Tibial nerve (tissue), 3 donors: ENCODE measurements at regions not wholly inside any gene's neighbourhood (a gene's known extent, or its start where the extent isn't known, plus 50 kb on each side); places are given as distances from the start of the nearest gene placed in this dataset.
"Not testable (repeated sequence)": the region's sequence is repeated elsewhere in the genome, so short reads cannot be mapped to it uniquely, and the experiment has no call there.

Experiments
- CTCF ChIP-seq, 5 experiments: fragments of 200-600 bp in 3 of 5; fragments of 450-650 bp in 2 of 5; sonication (generic) in 3 of 5; IDR thresholded peaks; one replicate each; pipeline ENCODE4 v1.5.1; 2016 to 2019; ENCODE audit warnings: antibody characterized with exemption in 5 of 5, mild to moderate bottlenecking in 3 of 5, moderate library complexity in 2 of 5
- POLR2A ChIP-seq, 2 donors: fragments of 450-650 bp; IDR thresholded peaks; one replicate each; pipeline ENCODE4 v1.6.1; 2017; ENCODE audit warnings: antibody characterized with exemption in 2 of 2, mild to moderate bottlenecking in 2 of 2, moderate library complexity in 2 of 2

- TF ChIP-seq CTCF, POLR2A (IDR thresholded peaks at IDR 0.05): not testable (repeated sequence)
These were observed 962.7 kb upstream of the INTU start for GRCh38 chr4:126670038-126670437.
